H9 (cell line): ENCODE measurements at regions not wholly inside any gene's neighbourhood (a gene's known extent, or its start where the extent isn't known, plus 50 kb on each side); places are given as distances from the start of the nearest gene placed in this dataset.

Source experiments
- DNase-seq: peaks from one replicate; pipeline ENCODE4 v3.0.0-alpha.2; 2017
- H2AFZ ChIP-seq: one replicate; pipeline ENCODE4 v1.6.1; 2013; ENCODE audit warnings: mild to moderate bottlenecking, low read length, control low read depth, moderate library complexity
- H2AK5ac ChIP-seq: 2 replicates; pipeline ENCODE4 v1.6.1; 2013; ENCODE audit warnings: low read length, control low read depth, mixed read lengths; ENCODE audit not compliant: insufficient read length
- H2BK120ac ChIP-seq: one replicate; pipeline ENCODE4 v1.6.1; 2013; ENCODE audit warnings: low read depth, mild to moderate bottlenecking, low read length, control low read depth, inconsistent platforms; ENCODE audit not compliant: poor library complexity, severe bottlenecking
- H2BK12ac ChIP-seq: 2 replicates; pipeline ENCODE4 v1.6.1; 2013; ENCODE audit warnings: low read length, control low read depth, mixed read lengths, low read depth; ENCODE audit not compliant: insufficient read length
- H2BK15ac ChIP-seq: 2 replicates; pipeline ENCODE4 v1.6.1; 2013; ENCODE audit warnings: low read depth, low read length, control low read depth
- H2BK20ac ChIP-seq: one replicate; pipeline ENCODE4 v1.6.1; 2013; ENCODE audit warnings: low read depth, mild to moderate bottlenecking, low read length, control low read depth, inconsistent platforms; ENCODE audit not compliant: poor library complexity, severe bottlenecking
- H2BK5ac ChIP-seq: 2 replicates; pipeline ENCODE4 v1.6.1; 2013; ENCODE audit warnings: low read length, control low read depth, mixed read lengths; ENCODE audit not compliant: insufficient read length
- H3K14ac ChIP-seq: 2 replicates; pipeline ENCODE4 v1.6.1; 2013; ENCODE audit warnings: low read length, control low read depth; ENCODE audit not compliant: insufficient read depth
- H3K18ac ChIP-seq: 2 replicates; pipeline ENCODE4 v1.6.1; 2013; ENCODE audit warnings: low read depth, mild to moderate bottlenecking, mixed read lengths, low read length, control low read depth; ENCODE audit not compliant: insufficient read length
- H3K23ac ChIP-seq: 2 replicates; pipeline ENCODE4 v1.6.1; 2013; ENCODE audit warnings: low read length, control low read depth, mixed read lengths, low read depth; ENCODE audit not compliant: insufficient read length
- H3K23me2 ChIP-seq: 2 replicates; pipeline ENCODE4 v1.6.1; 2013; ENCODE audit warnings: low read depth, mild to moderate bottlenecking, mixed read lengths, low read length, control low read depth; ENCODE audit not compliant: insufficient read length, poor library complexity, severe bottlenecking
- H3K27ac ChIP-seq: 2 replicates; pipeline ENCODE4 v1.5.1; 2013; ENCODE audit warnings: low read length, control low read depth, mixed read lengths, low read depth; ENCODE audit not compliant: insufficient read length
- H3K27me3 ChIP-seq: 2 replicates; pipeline ENCODE4 v1.6.1; 2013; ENCODE audit warnings: low read length, control low read depth, inconsistent platforms; ENCODE audit not compliant: insufficient read depth
- H3K4ac ChIP-seq: 2 replicates; pipeline ENCODE4 v1.6.1; 2013; ENCODE audit warnings: low read depth, mild to moderate bottlenecking, control low read depth, inconsistent platforms, low read length, moderate library complexity
- H3K4me1 ChIP-seq: 2 replicates; pipeline ENCODE4 v1.6.1; 2013; ENCODE audit warnings: low read length, control low read depth, inconsistent platforms; ENCODE audit not compliant: insufficient read depth
- H3K4me2 ChIP-seq: 2 replicates; pipeline ENCODE4 v1.6.1; 2013; ENCODE audit warnings: low read length, control low read depth, mixed read lengths; ENCODE audit not compliant: insufficient read length, insufficient read depth
- H3K56ac ChIP-seq: 2 replicates; pipeline ENCODE4 v1.6.1; 2013; ENCODE audit warnings: low read depth, mild to moderate bottlenecking, mixed read lengths, low read length, control low read depth; ENCODE audit not compliant: insufficient read length
- H3K79me1 ChIP-seq: 2 replicates; pipeline ENCODE4 v1.6.1; 2013; ENCODE audit warnings: low read depth, mild to moderate bottlenecking, moderate library complexity, low read length, control low read depth, inconsistent platforms; ENCODE audit not compliant: insufficient read depth, poor library complexity, severe bottlenecking
- H3K79me2 ChIP-seq: 2 replicates; pipeline ENCODE4 v1.6.1; 2013; ENCODE audit warnings: low read length, control low read depth, inconsistent platforms; ENCODE audit not compliant: insufficient read depth
- H3K9ac ChIP-seq: 2 replicates; pipeline ENCODE4 v1.6.1; 2013; ENCODE audit warnings: low read length, control low read depth, mixed read lengths; ENCODE audit not compliant: insufficient read length; ENCODE audit errors: extremely low read depth
- H3K9me3 ChIP-seq: one replicate; pipeline ENCODE4 v1.6.1; 2013; ENCODE audit warnings: low read depth, low read length, inconsistent platforms; ENCODE audit not compliant: control insufficient read depth
- H3T11ph ChIP-seq: one replicate; pipeline ENCODE4 v1.6.1; 2013; ENCODE audit warnings: mild to moderate bottlenecking, low read length, control low read depth, inconsistent platforms
- H4K20me1 ChIP-seq: one replicate; pipeline ENCODE4 v1.6.1; 2013; ENCODE audit not compliant: control insufficient read depth, insufficient read length, insufficient read depth
- H4K5ac ChIP-seq: 2 replicates; pipeline ENCODE4 v1.6.1; 2013; ENCODE audit warnings: low read depth, mild to moderate bottlenecking, mixed read lengths, low read length, control low read depth; ENCODE audit not compliant: insufficient read length
- H4K8ac ChIP-seq: replicated peaks from 2 replicates; pipeline ENCODE4 v1.6.1; 2013; ENCODE audit warnings: low read length, control low read depth, mixed read lengths, low read depth; ENCODE audit not compliant: insufficient read length
- H4K91ac ChIP-seq: 2 replicates; pipeline ENCODE4 v1.6.1; 2013; ENCODE audit warnings: low read depth, mild to moderate bottlenecking, moderate library complexity, mixed read lengths, low read length, control low read depth; ENCODE audit not compliant: insufficient read length
- H3K27ac Mint-ChIP-seq, 3 experiments: 2 replicates in 2 of 3; 3 replicates in 1 of 3; pipeline ENCODE4 v1.8.0; 2020 to 2021; ENCODE audit warnings: mixed read lengths in 3 of 3, mild to moderate bottlenecking in 1 of 3, moderate library complexity in 1 of 3
- H3K27me3 Mint-ChIP-seq: 2 replicates; pipeline ENCODE4 v1.8.0; 2021; ENCODE audit warnings: low read depth, mild to moderate bottlenecking, moderate library complexity, mixed read lengths
- H3K36me3 Mint-ChIP-seq, 3 experiments: 2 replicates in 2 of 3; 3 replicates in 1 of 3; pipeline ENCODE4 v1.8.0; 2020 to 2021; ENCODE audit warnings: low read depth in 3 of 3, mixed read lengths in 3 of 3; ENCODE audit not compliant: insufficient read depth in 1 of 3
- H3K4me1 Mint-ChIP-seq, 2 experiments: 2 replicates each; pipeline ENCODE4 v1.8.0; 2020; ENCODE audit warnings: mixed read lengths in 2 of 2
- H3K4me3 Mint-ChIP-seq, 2 experiments: 2 replicates in 1 of 2; 3 replicates in 1 of 2; pipeline ENCODE4 v1.8.0; 2020 to 2021; ENCODE audit warnings: mild to moderate bottlenecking in 2 of 2, mixed read lengths in 2 of 2, moderate library complexity in 1 of 2
- H3K9me3 Mint-ChIP-seq, 2 experiments: 2 replicates in 1 of 2; 3 replicates in 1 of 2; pipeline ENCODE4 v1.8.0; 2020; ENCODE audit warnings: mild to moderate bottlenecking in 2 of 2, mixed read lengths in 2 of 2, moderate library complexity in 1 of 2
- CTCF ChIP-seq: fragments of 200-600 bp; sonication (generic); conservative IDR thresholded peaks from 3 replicates; pipeline ENCODE4 v1.8.0; 2021; ENCODE audit warnings: antibody characterized with exemption, mild to moderate bottlenecking
- WGBS: extraction: QIAGEN DNeasy Blood & Tissue Kit; methylation state at CpG from one replicate; pipeline ENCODE4 v1.1.7; 2013; ENCODE audit warnings: missing lambda C conversion rate, low lambda C conversion rate, mixed read lengths; ENCODE audit not compliant: insufficient read length; ENCODE audit errors: extremely low coverage; 5-methylcytosine and 5-hydroxymethylcytosine counted together

GRCh38 chr15:39468828-39469227, 112.1 kb upstream of the THBS1 start:
- H3K36me3 Mint-ChIP-seq: peaks cover 0 to 9% (median 2%) of the 10 kb centered on the region in 3 experiments; a peak in 2 of 7 replicates
- H3K27me3 Mint-ChIP-seq: no peaks in the 10 kb centered on the region
- H3K4me3 Mint-ChIP-seq: no peak overlapping the region

More at GRCh38 chr15:39468828-39469227, 112.1 kb upstream of the THBS1 start:
- no peak overlapping the region for H3K27ac Mint-ChIP-seq
- Histone ChIP-seq H3K4me1 (no peaks in the 10 kb centered on the region), H3K79me2 (no peaks in the 10 kb centered on the region), H3K4ac (no peak overlapping the region), H3K27ac (no peak overlapping the region), H3K14ac (no peak overlapping the region), H2BK20ac (no peak overlapping the region), H3K9ac (no peak overlapping the region), H4K91ac (no peak overlapping the region), H3K23ac (no peak overlapping the region), H3K79me1 (no peaks in the 10 kb centered on the region), H3K56ac (no peak overlapping the region), H4K8ac (no peak overlapping the region), H2BK15ac (no peak overlapping the region), H2BK5ac (no peak overlapping the region), H4K5ac (no peak overlapping the region), H3K27me3 (no peaks in the 10 kb centered on the region; the same call in 1 of the 2 replicates), H3T11ph (no peak overlapping the region), H3K18ac (no peak overlapping the region), H2AFZ (no peak overlapping the region), H3K9me3 (no peaks in the 10 kb centered on the region), H2AK5ac (no peak overlapping the region), H4K20me1 (no peaks in the 10 kb centered on the region), H3K23me2 (no peaks in the 10 kb centered on the region), H2BK12ac (no peak overlapping the region), H3K4me2 (no peak overlapping the region), H2BK120ac (no peak overlapping the region)
- no peaks in the 10 kb centered on the region for H3K4me1 Mint-ChIP-seq
- DNase-seq: no peak
- peaks cover 3 to 4% of the 10 kb centered on the region in 2 experiments; a peak in 3 of 5 replicates for H3K9me3 Mint-ChIP-seq
- no peak for TF ChIP-seq CTCF
- WGBS: no CpG with 5 or more reads among the region's 3 CpGs
